LHCN-M2 (cell line): ENCODE measurements at regions not wholly inside any gene's neighbourhood (a gene's known extent, or its start where the extent isn't known, plus 50 kb on each side); places are given as distances from the start of the nearest gene placed in this dataset.
"Not testable (repeated sequence)": the region's sequence is repeated elsewhere in the genome, so short reads cannot be mapped to it uniquely, and the experiment has no call there.

ENCODE experiments used
- DNase-seq: peaks from one replicate; pipeline ENCODE4 v3.0.0-alpha.2; 2012; ENCODE audit warnings: low read depth

DNA sequence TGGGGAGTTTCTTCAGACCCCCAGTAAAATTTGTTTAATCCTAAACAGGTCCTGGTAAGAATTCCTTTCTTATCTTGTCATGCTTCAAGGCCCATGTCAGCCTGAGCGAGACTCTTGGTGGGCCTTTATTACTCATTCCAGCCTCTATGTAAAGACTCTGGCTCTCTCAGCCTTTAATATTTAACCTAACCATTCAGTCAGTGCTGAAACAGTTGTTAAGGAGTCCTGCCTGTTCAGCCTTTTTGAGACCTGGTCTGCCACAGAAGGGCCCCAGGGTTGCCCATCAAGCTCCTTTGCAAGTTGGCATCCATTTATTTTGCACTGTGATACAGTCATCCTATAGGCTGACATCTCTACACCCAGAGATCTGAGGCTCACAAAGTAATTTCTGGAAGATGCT is 107.7 kb upstream of the VANGL1 start:
- DNase-seq: no peak

DNA sequence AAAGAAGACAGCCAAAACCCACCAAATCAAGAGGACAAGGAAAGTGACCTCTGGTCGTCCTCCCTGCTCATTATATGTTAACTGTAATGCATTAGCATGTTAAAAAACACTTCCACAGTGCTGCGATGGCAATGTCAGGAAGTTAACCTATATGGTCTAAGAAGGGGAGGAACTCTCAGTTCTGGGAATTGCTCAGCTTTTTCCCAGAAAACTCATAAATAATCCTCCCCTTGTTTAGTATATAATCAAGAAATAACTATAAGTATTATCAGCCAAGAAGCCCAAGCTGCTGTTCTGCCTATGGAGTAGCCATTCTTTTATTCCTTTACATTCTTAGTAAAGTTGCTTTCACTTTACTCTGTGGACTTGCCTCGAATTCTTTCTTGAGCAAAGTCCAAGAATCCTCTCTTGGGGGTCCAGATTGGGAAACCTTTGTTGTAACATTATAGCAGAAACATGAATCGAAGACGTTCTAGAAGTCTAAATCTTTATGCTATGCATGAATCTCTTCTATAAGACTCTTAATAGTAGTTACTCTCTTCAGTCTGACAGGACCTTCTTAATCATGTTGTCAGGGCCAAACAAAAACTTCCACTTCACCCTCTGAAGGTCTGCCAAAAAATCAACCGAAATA is 110.0 kb upstream of the VANGL1 start:
- DNase-seq: no peak

DNA sequence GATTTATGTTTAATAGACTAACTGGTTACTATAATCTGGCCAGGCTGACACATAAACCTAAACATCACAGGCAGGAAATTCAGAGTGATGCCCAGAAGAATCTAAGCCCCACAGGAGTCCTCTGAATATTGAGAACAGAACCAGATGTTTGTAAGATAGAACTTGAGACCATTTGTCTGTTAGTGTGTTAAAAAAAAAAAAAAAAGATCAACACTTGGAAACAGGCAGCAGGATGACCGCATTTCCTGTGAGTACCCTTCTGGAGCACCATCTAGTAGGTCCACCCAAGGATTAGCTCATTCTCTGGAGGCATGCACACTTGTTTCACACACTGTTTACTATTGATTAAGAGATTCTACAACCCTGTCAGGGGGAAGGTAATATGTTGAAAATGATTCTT is 111.4 kb upstream of the VANGL1 start:
- peak; percentile 39 for DNase-seq

DNA sequence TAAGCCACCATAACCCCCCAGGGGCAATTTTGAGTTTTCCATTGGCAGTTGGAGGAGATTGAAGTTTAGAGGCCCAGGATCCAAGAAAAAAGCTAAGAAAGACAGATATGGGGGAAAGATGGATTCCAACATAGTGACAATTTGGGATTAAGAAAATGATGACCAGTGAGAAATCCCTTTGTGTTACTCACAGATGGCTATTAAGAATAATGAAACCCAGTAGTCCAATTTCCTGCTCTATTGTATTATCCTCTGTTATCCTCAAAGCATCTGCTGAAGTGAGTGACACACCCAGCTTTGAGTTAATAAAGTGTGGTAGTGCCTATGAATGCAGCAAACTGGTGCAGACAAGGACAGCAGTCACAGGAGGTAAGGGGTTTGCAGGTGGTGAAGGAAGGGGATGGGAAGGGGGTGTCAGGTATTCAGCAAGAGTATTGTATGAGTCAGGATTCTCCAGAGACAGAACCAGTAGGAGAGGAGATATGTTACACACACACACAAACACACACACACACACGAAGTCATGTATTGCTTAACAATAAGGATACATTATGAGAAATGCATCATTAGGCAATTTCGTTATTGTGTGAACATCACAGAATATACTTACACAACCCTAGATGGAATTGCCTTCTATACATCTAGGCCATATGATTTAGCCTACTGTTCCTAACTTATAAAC is 112.4 kb upstream of the VANGL1 start:
- DNase-seq: no peak

DNA sequence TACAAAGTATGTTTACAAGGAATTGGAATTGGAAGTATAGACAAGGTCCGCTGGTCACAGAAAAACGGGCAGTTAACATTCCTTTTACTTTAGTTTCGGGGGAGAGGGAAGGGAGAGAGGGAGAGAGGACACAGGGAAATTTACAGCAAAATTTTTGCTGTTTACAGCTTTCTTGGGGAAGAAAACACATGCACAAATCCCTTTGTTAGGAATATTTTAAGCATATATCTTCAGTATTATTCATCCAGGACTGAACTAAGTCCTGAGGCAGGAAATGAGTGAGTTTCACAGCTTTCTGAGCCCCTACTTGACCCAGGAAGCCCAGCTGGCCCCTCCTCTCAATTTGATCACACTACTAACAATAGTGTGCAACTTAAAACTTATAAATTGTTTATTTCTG is 113.4 kb upstream of the VANGL1 start:
- DNase-seq: not testable (repeated sequence)

DNA sequence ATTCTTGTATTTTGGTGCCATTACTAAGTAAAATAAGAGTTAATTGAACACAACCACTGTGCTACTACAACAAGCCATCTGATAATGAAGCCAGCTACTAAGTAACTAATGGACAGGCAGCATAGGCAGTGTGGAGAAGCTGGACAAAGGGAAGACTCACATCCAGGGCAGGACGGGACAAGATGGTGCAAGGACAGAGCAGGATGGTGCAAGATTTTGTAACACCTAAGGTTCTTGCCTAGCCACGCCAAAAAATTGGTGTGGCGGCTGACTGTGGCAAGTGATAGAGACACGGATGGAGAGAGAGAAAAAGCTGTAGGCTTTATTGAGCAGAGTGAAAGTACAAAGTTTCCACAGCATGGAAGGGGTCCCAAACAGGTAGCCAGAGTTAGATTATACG is 114.0 kb upstream of the VANGL1 start:
- no peak for DNase-seq

DNA sequence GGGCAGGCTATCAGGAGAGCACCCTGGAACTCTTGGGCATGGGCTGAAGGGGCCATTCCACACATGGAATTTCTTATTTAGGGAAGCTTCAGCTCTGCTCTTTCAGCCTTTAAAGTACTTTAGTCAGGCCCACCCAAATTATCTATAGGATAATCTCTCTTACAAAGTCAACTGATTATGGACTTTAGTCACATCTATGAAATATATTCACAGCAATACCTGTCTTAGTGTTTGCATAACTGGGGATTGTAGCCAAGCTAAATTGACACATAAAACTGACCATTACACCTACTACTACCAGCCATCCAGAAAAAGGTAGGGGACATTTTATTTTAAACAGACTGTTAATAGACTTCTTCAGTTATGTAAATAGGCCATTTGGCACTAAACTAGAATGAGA is 114.9 kb upstream of the VANGL1 start:
- no peak for DNase-seq

DNA sequence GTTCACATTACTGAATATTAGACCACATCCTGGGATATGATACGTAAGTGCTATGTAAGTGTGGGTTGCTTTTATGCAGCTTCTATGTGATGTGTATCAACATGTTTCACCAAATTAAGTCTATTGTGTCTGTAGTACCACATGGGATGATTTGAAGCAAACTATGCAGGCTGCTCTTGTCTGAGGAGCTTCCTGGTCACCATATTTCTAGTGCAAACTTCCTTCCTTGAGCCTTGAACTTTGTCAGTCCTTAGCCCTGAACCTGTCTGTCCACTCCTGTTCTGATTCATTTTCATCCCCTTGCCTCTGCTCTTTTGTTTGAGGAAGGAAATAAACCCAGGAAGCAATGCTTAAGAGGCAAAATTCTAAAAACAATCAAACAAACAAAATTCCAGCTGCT is 117.5 kb upstream of the VANGL1 start:
- no peak for DNase-seq

DNA sequence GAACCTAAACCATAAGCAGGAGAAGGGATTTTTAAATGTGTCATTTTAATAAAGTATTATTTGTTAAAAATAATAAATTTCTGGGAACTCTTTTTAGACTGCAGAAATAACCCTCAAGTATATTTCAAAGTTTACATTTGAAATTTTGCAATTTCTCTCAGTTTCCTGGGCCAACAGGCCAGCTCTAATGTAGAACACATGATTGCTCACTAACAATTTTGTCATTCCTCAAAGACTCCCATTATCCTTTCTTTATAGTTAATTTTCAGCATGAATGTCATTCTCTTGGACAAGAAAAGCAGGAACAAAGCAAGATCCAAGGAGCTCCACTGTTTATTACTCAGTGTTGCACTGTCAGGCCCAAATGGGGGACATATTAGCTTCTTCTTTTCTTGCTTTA is 119.4 kb upstream of the VANGL1 start:
- DNase-seq: no peak

DNA sequence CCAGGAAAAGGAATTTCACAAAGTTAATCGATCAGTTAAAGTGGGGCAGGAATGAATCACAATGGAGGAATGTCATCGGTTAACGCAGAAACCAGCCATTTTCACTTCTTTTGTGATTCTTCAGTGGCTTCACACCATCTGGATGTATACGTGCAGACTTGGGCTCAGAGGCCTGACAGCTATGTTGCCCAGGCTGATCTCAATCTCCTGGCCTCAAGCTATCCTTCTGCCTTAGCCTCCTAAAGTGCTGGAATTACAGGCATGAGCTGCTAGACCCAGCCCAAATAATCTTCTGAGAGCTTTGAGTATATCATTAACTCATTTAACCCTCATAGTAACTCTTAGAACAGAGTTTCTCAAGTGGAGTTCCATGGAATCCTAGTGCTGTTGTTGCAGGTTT is 126.5 kb upstream of the VANGL1 start:
- DNase-seq: no peak

DNA sequence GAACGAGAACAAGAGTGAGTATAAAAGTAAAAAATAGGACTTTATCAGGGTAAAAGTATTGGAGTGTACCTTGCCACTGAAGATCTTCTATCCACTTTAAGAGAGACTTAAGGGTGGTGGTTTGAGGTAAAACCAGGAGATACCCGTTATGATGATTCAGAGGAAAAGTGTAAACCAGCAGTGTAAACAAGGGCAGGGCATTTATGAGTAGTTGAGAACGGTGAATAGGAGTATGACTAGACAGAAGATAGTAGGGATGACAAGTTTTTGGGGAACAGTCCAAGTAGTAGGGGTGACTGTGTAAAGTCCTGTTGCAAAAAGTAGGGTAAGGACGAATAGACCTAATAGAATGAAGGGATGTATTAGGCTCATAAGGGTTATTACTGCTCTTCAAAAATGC is 131.5 kb upstream of the VANGL1 start:
- DNase-seq: not testable (repeated sequence)

DNA sequence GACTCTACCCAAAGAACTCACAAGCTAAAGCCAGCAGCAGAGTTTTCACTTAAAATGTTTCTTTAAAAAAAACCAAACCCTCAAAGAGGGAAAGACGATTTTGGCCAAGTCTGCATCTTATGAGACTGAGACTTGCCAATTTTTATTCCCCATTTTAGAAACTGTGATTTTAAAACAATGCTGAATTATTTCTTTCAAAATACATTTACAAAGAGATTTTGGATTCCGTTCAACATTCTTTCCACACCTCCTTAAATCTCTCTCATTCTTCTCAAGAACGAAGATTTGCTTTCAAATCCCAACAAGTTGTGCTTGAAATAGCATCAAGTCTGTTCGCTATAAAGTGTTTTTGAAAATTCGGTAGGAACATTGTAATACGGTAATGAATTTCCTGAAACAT is 133.9 kb upstream of the VANGL1 start:
- no peak for DNase-seq

DNA sequence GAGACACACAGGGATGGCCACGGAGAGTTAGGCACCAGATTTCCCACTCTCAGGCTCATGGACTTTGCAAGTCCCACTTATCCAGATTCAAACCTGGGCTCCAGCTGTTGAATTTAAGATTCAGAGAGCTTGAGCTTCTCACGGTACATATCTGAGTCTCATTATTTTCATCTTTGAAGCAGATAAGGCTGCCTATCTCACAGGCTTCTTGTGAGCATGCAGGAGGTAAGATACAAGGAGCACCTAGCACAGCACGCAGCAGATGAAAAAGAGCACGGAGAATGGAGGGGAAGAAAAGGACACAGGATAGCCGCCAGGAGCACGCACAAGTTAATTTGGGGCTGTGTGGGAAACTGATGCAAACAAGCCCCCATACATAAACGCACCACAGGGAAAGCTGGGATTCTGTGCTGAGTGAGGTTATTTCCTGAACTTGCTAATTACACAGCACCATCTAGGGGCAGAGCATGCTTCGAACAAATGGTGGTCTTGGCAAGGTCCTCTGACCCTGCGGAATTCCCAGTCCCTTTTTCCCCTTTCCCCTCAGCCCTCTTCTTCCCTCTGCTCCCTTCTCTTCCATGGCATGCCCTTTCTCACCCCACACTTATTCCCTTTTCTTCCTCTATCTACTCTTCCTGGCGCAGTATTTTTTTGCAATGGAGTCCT is 134.7 kb upstream of the VANGL1 start:
- peak; percentile 22 for DNase-seq

DNA sequence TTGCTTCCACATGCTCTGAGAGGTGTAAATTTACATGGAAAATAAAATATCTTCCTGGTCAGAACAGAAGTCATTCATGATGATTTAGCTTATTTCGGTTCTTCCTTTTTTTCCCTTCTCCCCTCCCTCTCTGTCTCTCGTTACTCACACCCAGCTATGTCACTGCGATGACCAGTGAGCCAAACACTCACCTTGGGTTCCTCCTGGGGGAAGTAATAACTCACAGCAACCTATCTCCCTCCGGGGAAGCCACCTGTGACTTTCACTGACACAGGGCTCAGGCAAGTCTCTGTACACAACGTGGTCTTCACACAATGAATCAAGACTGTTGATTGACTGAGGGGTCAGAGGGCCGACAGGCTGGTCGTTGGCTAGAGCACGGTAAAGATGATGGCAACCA is 135.3 kb upstream of the VANGL1 start:
- no peak for DNase-seq

DNA sequence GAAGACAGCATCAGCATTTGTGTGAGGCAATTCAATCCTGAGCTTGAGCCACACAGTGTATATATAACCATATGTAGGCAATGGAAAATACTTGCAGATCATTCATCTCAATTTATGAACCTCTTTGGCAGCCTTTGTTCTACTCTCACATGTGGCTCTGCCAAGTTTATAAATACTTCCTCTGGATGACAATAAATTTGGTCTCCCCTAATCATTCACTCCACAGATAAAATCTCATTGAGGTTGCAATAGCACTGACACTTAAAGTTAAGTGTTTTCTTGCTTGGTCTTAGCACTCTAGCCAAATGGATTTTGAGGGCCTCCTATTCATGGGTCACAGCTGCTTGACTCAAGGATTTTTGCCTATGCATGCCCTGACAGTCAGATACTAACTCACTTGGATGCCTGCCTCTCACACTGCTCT is 136.6 kb upstream of the VANGL1 start:
- no peak for DNase-seq

DNA sequence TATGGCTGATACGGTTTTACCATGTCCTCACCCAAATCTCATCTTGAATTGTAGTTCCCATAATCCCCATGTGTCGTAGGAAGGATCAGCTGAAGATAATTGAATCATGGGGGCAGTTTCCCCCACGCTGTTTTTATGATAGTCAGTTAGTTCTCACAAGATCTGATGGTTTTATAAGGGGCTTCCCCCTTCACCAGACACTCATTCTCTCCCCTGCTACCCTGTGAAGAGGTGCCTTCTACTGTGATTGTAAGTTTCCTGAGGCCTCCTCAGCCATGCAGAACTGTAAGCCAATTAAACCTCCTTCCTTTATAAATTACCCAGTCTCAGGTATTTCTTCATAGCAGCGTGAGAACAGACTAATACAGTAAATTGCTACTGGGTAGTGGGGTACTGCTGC is 139.6 kb upstream of the VANGL1 start:
- not testable (repeated sequence) for DNase-seq

DNA sequence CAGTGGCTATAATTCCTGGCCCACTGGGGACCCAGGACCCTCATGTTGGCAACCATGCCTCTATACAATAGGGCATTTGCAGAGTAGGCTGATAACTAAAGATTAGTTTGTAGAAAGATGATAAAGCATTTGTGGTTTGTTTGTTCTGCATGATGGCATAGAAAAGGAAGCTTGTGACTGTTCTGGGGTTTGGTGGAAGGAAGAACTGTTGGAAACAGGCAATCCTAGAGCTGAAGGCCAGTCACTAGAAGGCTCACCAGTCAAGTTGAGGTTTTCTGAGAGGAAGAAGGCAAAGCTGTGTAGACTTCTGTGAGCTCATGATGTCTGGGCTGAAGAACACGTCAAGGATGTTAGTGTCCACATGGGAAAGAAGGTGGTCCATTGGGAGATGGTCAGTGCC is 140.3 kb upstream of the VANGL1 start:
- DNase-seq: no peak

DNA sequence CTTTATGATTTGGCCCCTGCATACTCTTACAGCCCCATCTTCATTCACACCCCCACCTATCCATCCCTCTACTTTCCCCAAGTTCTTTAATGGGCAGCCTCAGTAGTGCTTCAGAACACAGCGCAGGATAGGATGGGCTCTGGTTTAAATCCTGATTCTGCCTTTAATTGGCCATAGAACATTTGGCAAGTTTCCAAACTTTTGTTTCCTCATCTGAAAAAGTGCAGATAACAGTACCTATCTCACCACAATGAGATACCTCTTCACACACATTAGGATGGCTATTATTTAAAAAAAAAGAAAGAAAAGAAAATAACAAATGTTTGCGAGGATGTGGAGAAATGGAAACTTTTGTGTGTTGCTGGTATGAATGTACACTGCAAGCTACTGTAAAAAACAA is 142.5 kb upstream of the VANGL1 start:
- no peak for DNase-seq

DNA sequence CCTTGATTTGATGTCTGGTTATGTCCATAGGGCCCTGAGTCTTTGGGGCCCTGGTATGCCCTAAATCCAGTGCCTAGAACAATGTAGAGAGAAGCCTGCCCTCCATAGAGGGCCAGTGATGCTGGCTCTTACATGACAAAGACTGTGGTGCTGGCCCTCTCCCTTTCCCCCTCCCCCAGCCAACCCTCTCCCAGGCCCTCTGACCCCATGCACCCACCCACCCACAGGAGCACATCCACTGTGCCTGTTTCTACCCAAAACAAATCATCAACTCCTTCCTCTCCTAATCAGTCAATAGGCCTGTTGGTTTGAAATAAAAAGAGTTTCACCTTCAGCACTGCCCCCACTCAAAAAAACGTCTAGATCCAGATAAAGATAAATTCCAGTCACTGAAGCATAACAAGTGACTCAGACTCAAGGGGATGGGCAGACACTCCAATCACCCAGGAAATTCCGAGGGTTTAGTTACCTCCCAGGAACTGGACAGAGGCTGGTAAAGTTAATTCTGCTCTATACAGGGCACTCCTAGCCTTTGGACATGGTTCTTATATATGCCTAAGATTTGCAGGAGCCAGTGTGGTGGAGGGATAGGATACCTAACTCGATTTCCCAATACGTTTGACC is 144.8 kb upstream of the VANGL1 start:
- peak; percentile 59 for DNase-seq

DNA sequence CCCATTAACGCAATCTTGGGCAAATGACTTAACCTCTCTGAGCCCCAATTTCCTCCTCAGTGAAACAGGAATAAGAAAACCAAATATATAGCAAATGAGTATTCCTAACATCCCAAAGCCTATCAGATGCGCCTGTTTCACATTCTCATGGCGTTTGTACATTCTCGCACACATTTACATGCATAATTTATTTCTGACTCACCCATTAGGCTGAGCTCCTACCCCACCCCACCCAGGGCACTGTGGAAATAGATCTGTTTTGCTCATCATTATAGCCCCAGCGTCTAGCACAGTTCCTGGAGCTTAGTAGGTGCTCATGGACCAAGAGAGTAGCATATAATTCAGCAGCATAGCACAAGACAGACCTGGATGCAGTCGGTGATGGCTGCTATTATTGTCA is 146.1 kb upstream of the VANGL1 start:
- DNase-seq: peak; percentile 10

DNA sequence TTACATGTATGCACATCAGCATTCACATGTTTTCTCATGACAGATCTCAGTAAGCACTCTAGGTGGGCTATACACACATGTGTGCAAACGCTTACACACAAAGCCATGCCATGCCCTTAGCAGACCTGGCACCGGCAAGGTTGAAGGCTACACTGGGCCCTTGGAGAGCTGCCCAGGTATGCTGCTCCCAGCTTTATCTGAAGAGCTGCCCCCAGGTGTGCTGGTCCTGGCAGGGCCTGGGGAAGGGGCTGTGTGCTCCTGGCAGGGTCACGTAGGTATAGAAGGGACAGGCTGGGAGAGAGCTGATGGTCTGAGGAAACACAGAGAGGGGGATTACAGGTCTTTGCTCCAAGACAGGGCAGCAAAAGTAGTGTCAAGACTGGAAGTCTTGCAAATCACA is 146.7 kb upstream of the VANGL1 start:
- no peak for DNase-seq

DNA sequence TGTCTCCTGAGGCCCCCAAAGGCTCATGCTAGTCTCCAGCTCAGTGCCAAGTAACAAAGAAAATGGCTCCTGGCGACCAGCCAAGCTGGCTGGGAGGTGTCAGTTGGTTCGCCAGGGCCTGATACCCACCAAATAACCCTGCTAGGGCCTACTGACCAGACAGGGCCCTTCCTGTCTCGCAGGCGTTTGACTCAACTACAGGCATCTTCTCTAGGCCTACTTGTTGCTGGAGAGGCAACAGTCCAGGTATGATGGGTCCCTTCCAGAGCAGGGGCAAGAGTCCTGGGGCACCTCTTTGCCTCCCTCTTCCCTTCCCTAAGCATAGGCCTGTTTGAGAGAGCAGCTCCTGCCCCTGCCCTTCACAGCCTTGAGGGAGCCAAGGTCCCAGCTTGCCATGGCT is 147.9 kb upstream of the VANGL1 start:
- no peak for DNase-seq

DNA sequence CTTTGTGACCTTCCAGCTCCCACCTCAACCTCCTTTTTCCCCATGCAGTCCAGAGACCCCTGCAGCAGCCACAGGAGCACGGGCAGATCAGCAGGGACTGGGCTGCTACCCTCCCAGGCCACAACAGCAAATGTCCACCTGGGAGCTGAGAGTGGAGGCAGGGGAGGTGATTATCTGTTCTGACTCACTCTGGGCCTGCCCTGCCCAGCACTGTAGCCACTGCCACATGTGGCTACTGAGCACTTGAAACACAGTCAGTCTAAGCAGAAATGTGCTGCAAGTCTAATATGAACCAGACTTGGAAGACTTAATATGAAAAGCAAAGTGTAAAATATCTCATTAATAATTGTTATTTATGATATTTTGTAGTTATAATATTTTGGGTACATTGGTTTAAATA is 148.9 kb upstream of the VANGL1 start:
- DNase-seq: peak; percentile 8
